SK-N-SH (cell line): ENCODE measurements at regions not wholly inside any gene's neighbourhood (a gene's known extent, or its start where the extent isn't known, plus 50 kb on each side); places are given as distances from the start of the nearest gene placed in this dataset.

ENCODE experiments used
- CTCF ChIA-PET: fragments of 300-600, 350-600 bp; formaldehyde crosslinking; extraction: SDS; loops from one replicate; lab custom pipeline; 2021; lab: Yijun Ruan, JAX
- POLR2A ChIA-PET: fragments of 350-600 bp; sonication (Branson Sonifier 250); formaldehyde crosslinking; extraction: SDS; loops from one replicate; lab custom pipeline; 2020; ENCODE audit warnings: antibody characterized with exemption, inconsistent platforms; lab: Yijun Ruan, JAX
- DNase-seq: peaks from one replicate; pipeline ENCODE4 v3.0.0; 2012
- H2AFZ ChIP-seq: fragments of 200-600 bp; sonication (generic); 2 replicates; pipeline ENCODE4 v1.8.1; 2016; ENCODE audit warnings: antibody characterized with exemption, mild to moderate bottlenecking, low read depth
- H3F3A ChIP-seq: fragments of 200-600 bp; sonication (generic); replicated peaks from 2 replicates; pipeline ENCODE3; 2016; ENCODE audit warnings: antibody characterized with exemption, mild to moderate bottlenecking; ENCODE audit not compliant: insufficient read depth
- H3K27ac ChIP-seq, 2 experiments: fragments of 200-500 bp in 1 of 2; fragments of 200-600 bp in 1 of 2; sonication (Bioruptor generic) in 1 of 2; sonication (generic), shearing (Covaris generic) in 1 of 2; 2 replicates each; pipeline versions ENCODE4 v1.5.1 to v1.6.1; 2014 to 2016; ENCODE audit warnings: low read depth in 2 of 2, inconsistent platforms in 1 of 2, low read length in 1 of 2, mild to moderate bottlenecking in 1 of 2, mixed read lengths in 1 of 2
- H3K27me3 ChIP-seq: fragments of 200-600 bp; sonication (generic), shearing (Covaris generic); 2 replicates; pipeline ENCODE4 v1.6.1; 2016; ENCODE audit warnings: mixed run types; ENCODE audit not compliant: insufficient read depth
- H3K36me3 ChIP-seq, 2 experiments: fragments of 200-500 bp in 1 of 2; fragments of 200-600 bp in 1 of 2; sonication (Bioruptor generic) in 1 of 2; sonication (generic) in 1 of 2; replicated peaks in 1 of 2; 2 replicates each; pipeline versions ENCODE3 to v1.5.1; 2014 to 2016; ENCODE audit warnings: low read length in 1 of 2, mild to moderate bottlenecking in 1 of 2; ENCODE audit not compliant: insufficient read depth in 2 of 2, control insufficient read depth in 1 of 2
- H3K4me1 ChIP-seq, 2 experiments: fragments of 200-500 bp in 1 of 2; fragments of 200-600 bp in 1 of 2; sonication (Bioruptor generic) in 1 of 2; sonication (generic), shearing (Covaris generic) in 1 of 2; 2 replicates each; pipeline versions ENCODE4 v1.5.1 to v1.6.1; 2014 to 2016; ENCODE audit warnings: low read depth in 1 of 2, low read length in 1 of 2, mixed run types in 1 of 2; ENCODE audit not compliant: insufficient read depth in 2 of 2, control insufficient read depth in 1 of 2
- H3K4me2 ChIP-seq: fragments of 200-600 bp; sonication (generic), shearing (Covaris generic); 2 replicates; pipeline ENCODE4 v1.6.1; 2017; ENCODE audit warnings: mixed run types
- H3K4me3 ChIP-seq, 2 experiments: fragments of 200-500 bp in 1 of 2; fragments of 200-600 bp in 1 of 2; sonication (Bioruptor generic) in 1 of 2; sonication (generic), shearing (Covaris generic) in 1 of 2; 2 replicates each; pipeline versions ENCODE4 v1.5.1 to v1.8.1; 2014 to 2016; ENCODE audit warnings: low read depth in 2 of 2, inconsistent platforms in 1 of 2, low read length in 1 of 2, mild to moderate bottlenecking in 1 of 2, mixed read lengths in 1 of 2, moderate library complexity in 1 of 2
- H3K79me2 ChIP-seq: fragments of 200-600 bp; sonication (generic); 2 replicates; pipeline ENCODE4 v1.8.1; 2017; ENCODE audit warnings: mild to moderate bottlenecking; ENCODE audit not compliant: insufficient read depth
- H3K9ac ChIP-seq: fragments of 200-600 bp; sonication (generic); 2 replicates; pipeline ENCODE4 v1.6.1; 2017; ENCODE audit warnings: mixed run types
- H3K9me2 ChIP-seq: fragments of 200-600 bp; sonication (generic); 2 replicates; pipeline ENCODE4 v1.6.1; 2017; ENCODE audit warnings: mixed run types
- H3K9me3 ChIP-seq: fragments of 200-600 bp; sonication (generic); 2 replicates; pipeline ENCODE4 v1.6.1; 2017; ENCODE audit warnings: mixed run types, mild to moderate bottlenecking, moderate library complexity
- H4K20me1 ChIP-seq: fragments of 200-600 bp; sonication (generic); 2 replicates; pipeline ENCODE4 v1.6.1; 2017; ENCODE audit warnings: mild to moderate bottlenecking, mixed run types; ENCODE audit not compliant: insufficient read depth
- ELF1 ChIP-seq: IDR thresholded peaks from 2 replicates; pipeline ENCODE4 v1.4.0; 2012
- FOXJ3 ChIP-seq: sonication (generic); formaldehyde crosslinking; IDR thresholded peaks from 2 replicates; pipeline ENCODE4 v1.5.1; 2020; ENCODE audit warnings: mild to moderate bottlenecking, missing genetic modification reagents
- FOXM1 ChIP-seq: IDR thresholded peaks from 2 replicates; pipeline ENCODE4 v1.4.0; 2012; ENCODE audit warnings: low read depth, mild to moderate bottlenecking
- GABPA ChIP-seq: IDR thresholded peaks from 2 replicates; pipeline ENCODE4 v1.4.0; 2012; ENCODE audit warnings: low read depth, mild to moderate bottlenecking
- GATA2 ChIP-seq: sonication (generic); formaldehyde crosslinking; IDR thresholded peaks from 2 replicates; pipeline ENCODE4 v1.5.0; 2020; ENCODE audit warnings: mild to moderate bottlenecking, missing genetic modification reagents
- IRF3 ChIP-seq: fragments of 150-350 bp; IDR thresholded peaks from 2 replicates; pipeline ENCODE4 v1.6.1; 2016; ENCODE audit warnings: mild to moderate bottlenecking, low read depth, low read length
- JUND ChIP-seq: IDR thresholded peaks from 2 replicates; pipeline ENCODE4 v1.4.0; 2012
- MAX ChIP-seq: IDR thresholded peaks from 2 replicates; pipeline ENCODE4 v1.4.0; 2012; ENCODE audit warnings: low read depth
- NRF1 ChIP-seq: IDR thresholded peaks from 2 replicates; pipeline ENCODE4 v1.6.1; 2012; ENCODE audit warnings: low read depth, mild to moderate bottlenecking, low read length
- RAD21 ChIP-seq: IDR thresholded peaks from 2 replicates; pipeline ENCODE4 v1.6.1; 2012; ENCODE audit warnings: mild to moderate bottlenecking, low read length
- RCOR1 ChIP-seq: fragments of 150-350 bp; IDR thresholded peaks from 2 replicates; pipeline ENCODE4 v1.6.1; 2017; ENCODE audit warnings: antibody characterized with exemption, low read length
- SIN3A ChIP-seq: IDR thresholded peaks from 2 replicates; pipeline ENCODE4 v1.6.1; 2012; ENCODE audit warnings: low read depth, mild to moderate bottlenecking, low read length, moderate library complexity, borderline replicate concordance
- TAF1 ChIP-seq: IDR thresholded peaks from 2 replicates; pipeline ENCODE4 v1.6.1; 2012; ENCODE audit warnings: low read depth, mild to moderate bottlenecking, low read length, moderate library complexity, borderline replicate concordance
- YY1 ChIP-seq: IDR thresholded peaks from 2 replicates; pipeline ENCODE4 v1.4.0; 2012; ENCODE audit warnings: low read depth, mild to moderate bottlenecking
- ZBTB33 ChIP-seq: IDR thresholded peaks from 2 replicates; pipeline ENCODE4 v1.4.0; 2012; ENCODE audit warnings: low read depth, borderline replicate concordance
- WGBS: methylation state at CpG from one replicate; pipeline ENCODE4 v1.1.6; 2017; ENCODE audit warnings: low lambda C conversion rate; 5-methylcytosine and 5-hydroxymethylcytosine counted together
- TF ChIP-seq, protein P1 (sequence below): fragments of 200-600 bp; sonication (generic); IDR thresholded peaks from 2 replicates; pipeline ENCODE4 v1.6.1; 2017; ENCODE audit warnings: antibody characterized with exemption, mild to moderate bottlenecking, moderate library complexity
- TF ChIP-seq, protein P2 (sequence below): IDR thresholded peaks from 2 replicates; pipeline ENCODE4 v1.4.0; 2012; ENCODE audit warnings: low read depth, borderline replicate concordance

DNA sequence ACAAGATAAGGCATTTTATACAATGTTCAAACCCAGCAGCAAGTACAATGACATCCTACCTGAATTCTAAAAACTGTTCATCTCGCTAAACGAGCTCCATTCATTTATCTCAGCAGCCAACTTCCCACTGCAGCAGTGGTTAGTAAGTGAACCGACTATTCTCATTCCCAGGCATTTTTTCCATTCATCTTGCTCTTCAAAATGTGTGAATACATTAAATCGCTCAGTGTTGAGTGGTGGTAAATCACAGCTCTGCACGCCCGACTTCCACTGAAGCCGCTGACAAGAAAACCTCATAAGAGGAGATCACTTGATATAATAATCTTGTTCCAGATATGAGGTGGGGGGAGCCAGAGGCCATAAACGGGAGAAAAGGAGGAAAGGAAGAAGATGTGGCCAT is 746.2 kb upstream of the USP15 start:
- H3K9me3 ChIP-seq, result no peaks in the 10 kb centered on the region
- WGBS, result 9% methylated on average over 8 of the region's 8 CpGs
- no peak overlapping the region for H3K4me2 ChIP-seq
- ChIA-PET CTCF (no interaction called here), POLR2A (no interaction called here)
- H3K36me3 ChIP-seq, result no peaks in the 10 kb centered on the region
- no peak overlapping the region for H2AFZ ChIP-seq
- H3K79me2 ChIP-seq, result no peaks in the 10 kb centered on the region
- no peak overlapping the region for H3K9ac ChIP-seq
- no peaks in the 10 kb centered on the region for H4K20me1 ChIP-seq
- H3K9me2 ChIP-seq, result no peaks in the 10 kb centered on the region
- no peaks in the 10 kb centered on the region for H3K4me1 ChIP-seq
- H3K4me3 ChIP-seq, result no peak overlapping the region
- DNase-seq, result no peak
- TF ChIP-seq JUND (no peak), SIN3A (no peak), FOXJ3 (CRISPR knock-in tag) (no peak), ELF1 (no peak), ZBTB33 (no peak), TAF1 (no peak), RCOR1 (no peak), GATA2 (CRISPR knock-in tag) (no peak), RAD21 (no peak), NRF1 (no peak), MAX (no peak), FOXM1 (no peak), GABPA (no peak), YY1 (no peak), IRF3 (no peak)
- TF ChIP-seq, protein P1, sequence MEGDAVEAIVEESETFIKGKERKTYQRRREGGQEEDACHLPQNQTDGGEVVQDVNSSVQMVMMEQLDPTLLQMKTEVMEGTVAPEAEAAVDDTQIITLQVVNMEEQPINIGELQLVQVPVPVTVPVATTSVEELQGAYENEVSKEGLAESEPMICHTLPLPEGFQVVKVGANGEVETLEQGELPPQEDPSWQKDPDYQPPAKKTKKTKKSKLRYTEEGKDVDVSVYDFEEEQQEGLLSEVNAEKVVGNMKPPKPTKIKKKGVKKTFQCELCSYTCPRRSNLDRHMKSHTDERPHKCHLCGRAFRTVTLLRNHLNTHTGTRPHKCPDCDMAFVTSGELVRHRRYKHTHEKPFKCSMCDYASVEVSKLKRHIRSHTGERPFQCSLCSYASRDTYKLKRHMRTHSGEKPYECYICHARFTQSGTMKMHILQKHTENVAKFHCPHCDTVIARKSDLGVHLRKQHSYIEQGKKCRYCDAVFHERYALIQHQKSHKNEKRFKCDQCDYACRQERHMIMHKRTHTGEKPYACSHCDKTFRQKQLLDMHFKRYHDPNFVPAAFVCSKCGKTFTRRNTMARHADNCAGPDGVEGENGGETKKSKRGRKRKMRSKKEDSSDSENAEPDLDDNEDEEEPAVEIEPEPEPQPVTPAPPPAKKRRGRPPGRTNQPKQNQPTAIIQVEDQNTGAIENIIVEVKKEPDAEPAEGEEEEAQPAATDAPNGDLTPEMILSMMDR, result no peak
- TF ChIP-seq, protein P2, sequence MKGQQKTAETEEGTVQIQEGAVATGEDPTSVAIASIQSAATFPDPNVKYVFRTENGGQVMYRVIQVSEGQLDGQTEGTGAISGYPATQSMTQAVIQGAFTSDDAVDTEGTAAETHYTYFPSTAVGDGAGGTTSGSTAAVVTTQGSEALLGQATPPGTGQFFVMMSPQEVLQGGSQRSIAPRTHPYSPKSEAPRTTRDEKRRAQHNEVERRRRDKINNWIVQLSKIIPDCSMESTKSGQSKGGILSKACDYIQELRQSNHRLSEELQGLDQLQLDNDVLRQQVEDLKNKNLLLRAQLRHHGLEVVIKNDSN, result no peak
- H3F3A ChIP-seq, result no peaks in the 10 kb centered on the region
- H3K27ac ChIP-seq, result no peak overlapping the region
- no peaks in the 10 kb centered on the region for H3K27me3 ChIP-seq
